Prostate gland (tissue), 2 donors: ENCODE measurements at regions not wholly inside any gene's neighbourhood (a gene's known extent, or its start where the extent isn't known, plus 50 kb on each side); places are given as distances from the start of the nearest gene placed in this dataset.

Source experiments
- DNase-seq: peaks from one replicate; pipeline ENCODE4 v3.0.0-alpha.2; 2019; ENCODE audit warnings: low spot score
- H3K27ac ChIP-seq, 2 donors: fragments of 200-600 bp; sonication (generic); 2 replicates each; pipeline ENCODE4 v1.5.1; 2017 to 2019
- H3K27me3 ChIP-seq: fragments of 200-600 bp; sonication (generic); replicated peaks from 2 replicates; pipeline ENCODE4 v1.5.1; 2019; ENCODE audit not compliant: insufficient read depth
- H3K36me3 ChIP-seq, 2 donors: fragments of 200-600 bp; sonication (generic); 1 replicate in 1 of 2; 2 replicates in 1 of 2; pipeline versions ENCODE4 v1.5.1 to v1.8.1; 2017 to 2019
- H3K4me1 ChIP-seq: fragments of 200-600 bp; sonication (generic); replicated peaks from 2 replicates; pipeline ENCODE4 v1.5.1; 2019
- H3K4me3 ChIP-seq, 2 donors: fragments of 200-600 bp; sonication (generic); 2 replicates each; pipeline ENCODE4 v1.5.1; 2017 to 2019
- H3K9me3 ChIP-seq: fragments of 200-600 bp; sonication (generic); 2 replicates; pipeline ENCODE4 v1.5.1; 2017
- CTCF ChIP-seq, 4 experiments: fragments of 200-600 bp in 2 of 4; fragments of 450-650 bp in 2 of 4; sonication (generic) in 2 of 4; IDR thresholded peaks; 1 replicate in 3 of 4; 2 replicates in 1 of 4; pipeline ENCODE4 v1.5.1; 2016 to 2019; ENCODE audit warnings: antibody characterized with exemption in 4 of 4, mild to moderate bottlenecking in 2 of 4, moderate library complexity in 2 of 4
- POLR2A ChIP-seq: fragments of 450-650 bp; IDR thresholded peaks from one replicate; pipeline ENCODE4 v1.6.1; 2016; ENCODE audit warnings: antibody characterized with exemption, mild to moderate bottlenecking
- POLR2AphosphoS5 ChIP-seq: sonication (generic); formaldehyde crosslinking; IDR thresholded peaks from one replicate; pipeline ENCODE4 v1.6.1; 2017; ENCODE audit warnings: antibody characterized with exemption
- WGBS: methylation state at CpG from one replicate; pipeline ENCODE4 v1.1.5; 2018; 5-methylcytosine and 5-hydroxymethylcytosine counted together
- intact Hi-C: fragments of 100-400 bp; cut with DNase I; formaldehyde crosslinking; loops from one replicate; pipeline ENCODE4 v1.14.2; 2022

GRCh38 chr16:55052741-55053415 is 122.2 kb downstream of the IRX5 start:
- no peak for DNase-seq
- WGBS: 93% methylated on average over 11 of the region's 11 CpGs
- no peaks in the 10 kb centered on the region for H3K27me3 ChIP-seq
- no peaks in the 10 kb centered on the region for H3K36me3 ChIP-seq
- no peaks in the 10 kb centered on the region for H3K4me1 ChIP-seq
- no peak overlapping the region for H3K27ac ChIP-seq
- H3K9me3 ChIP-seq: no peaks in the 10 kb centered on the region
- intact Hi-C loops: no loop called here
- H3K4me3 ChIP-seq: no peak overlapping the region
- no peak for TF ChIP-seq POLR2A
- no peak for TF ChIP-seq CTCF (IDR thresholded peaks at IDR 0.05)
- TF ChIP-seq POLR2AphosphoS5: no peak

GRCh38 chr16:55055262-55055661 is 124.6 kb downstream of the IRX5 start:
- Histone ChIP-seq H3K4me1 (no peaks in the 10 kb centered on the region), H3K4me3 (no peak overlapping the region), H3K36me3 (no peaks in the 10 kb centered on the region), H3K9me3 (no peaks in the 10 kb centered on the region), H3K27me3 (no peaks in the 10 kb centered on the region), H3K27ac (no peak overlapping the region)
- 95% methylated on average over 3 of the region's 3 CpGs for WGBS
- intact Hi-C loops: no loop called here
- no peak for DNase-seq
- TF ChIP-seq CTCF (IDR thresholded peaks at IDR 0.05) (no peak), POLR2AphosphoS5 (no peak)

- no peak overlapping the region for H3K27ac ChIP-seq
- 6% methylated on average over 57 of the region's 64 CpGs for WGBS
- no peak for DNase-seq
- H3K4me1 ChIP-seq: no peaks in the 10 kb centered on the region
- H3K36me3 ChIP-seq: no peaks in the 10 kb centered on the region
- intact Hi-C loops: no loop called here
- no peaks in the 10 kb centered on the region for H3K9me3 ChIP-seq
- H3K27me3 ChIP-seq: no peaks in the 10 kb centered on the region
- TF ChIP-seq CTCF (IDR thresholded peaks at IDR 0.05) (no peak), POLR2A (no peak), POLR2AphosphoS5 (no peak)
- no peak overlapping the region for H3K4me3 ChIP-seq
These were observed 126.1 kb downstream of the IRX5 start for GRCh38 chr16:55056585-55057401.

- WGBS: 88% methylated on average over 6 of the region's 6 CpGs
- TF ChIP-seq POLR2AphosphoS5: no peak
- no peak for TF ChIP-seq POLR2A
- TF ChIP-seq CTCF (IDR thresholded peaks at IDR 0.05): no peak
- intact Hi-C loops: no loop called here
- Histone ChIP-seq H3K9me3 (no peaks in the 10 kb centered on the region), H3K4me1 (no peaks in the 10 kb centered on the region), H3K27ac (no peak overlapping the region), H3K4me3 (no peak overlapping the region), H3K36me3 (no peaks in the 10 kb centered on the region), H3K27me3 (no peaks in the 10 kb centered on the region)
- no peak for DNase-seq
These were observed 127.2 kb downstream of the IRX5 start for GRCh38 chr16:55057866-55058265.

GRCh38 chr16:55058576-55058975 is 127.9 kb downstream of the IRX5 start:
- H3K27me3 ChIP-seq: no peaks in the 10 kb centered on the region
- intact Hi-C loops: no loop called here

More at GRCh38 chr16:55058576-55058975, 127.9 kb downstream of the IRX5 start:
- H3K27ac ChIP-seq: no peak overlapping the region
- TF ChIP-seq POLR2AphosphoS5: no peak
- TF ChIP-seq POLR2A: no peak
- TF ChIP-seq CTCF (IDR thresholded peaks at IDR 0.05): no peak
- H3K9me3 ChIP-seq: no peaks in the 10 kb centered on the region
- 84% methylated on average over 4 of the region's 4 CpGs for WGBS
- DNase-seq: no peak
- H3K4me1 ChIP-seq: no peaks in the 10 kb centered on the region
- no peaks in the 10 kb centered on the region for H3K36me3 ChIP-seq
- H3K4me3 ChIP-seq: no peak overlapping the region
